ENCODE measurements at regions not wholly inside any gene's neighbourhood (a gene's known extent, or its start where the extent isn't known, plus 50 kb on each side); places are given as distances from the start of the nearest gene placed in this dataset.

DNA sequence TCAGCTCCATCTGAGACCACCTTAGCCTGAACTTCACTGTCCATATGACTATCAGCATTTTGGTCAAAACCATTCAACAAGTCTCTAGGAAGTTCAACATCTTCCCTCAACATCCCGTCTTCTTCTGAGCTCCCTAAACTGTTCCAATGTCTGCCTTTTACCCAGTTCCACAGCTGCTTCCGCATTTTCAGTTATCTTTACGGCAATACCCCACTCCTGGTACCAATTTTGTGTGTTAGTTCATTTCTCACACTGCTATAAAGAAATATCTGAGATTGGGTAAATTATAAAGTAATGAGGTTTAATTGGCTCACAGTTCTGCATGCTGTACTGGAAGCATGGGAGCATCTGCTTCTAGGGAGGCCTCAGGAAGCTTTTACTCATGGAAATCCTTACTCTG lies 771.2 kb downstream of the SLITRK6 start:
- 86% methylated on average over 1 of the region's 3 CpGs for WGBS (ENCODE audit: insufficient coverage)
- Mint-ChIP-seq H3K9me3 (ENCODE audit: insufficient read depth) (peaks cover 6% of the 10 kb centered on the region), H3K4me3 (no peak overlapping the region), H3K4me1 (no peaks in the 10 kb centered on the region), H3K27ac (no peak overlapping the region), H3K27me3 (no peaks in the 10 kb centered on the region)
- Histone ChIP-seq H3K27ac (ENCODE audit: low read length in 2 of 2) (no peak overlapping the region), H3K4me1 (ENCODE audit: control insufficient read depth in 2 of 2, insufficient read depth in 2 of 2, low read length in 2 of 2) (no peaks in the 10 kb centered on the region), H3K79me2 (ENCODE audit: control insufficient read depth, insufficient read depth, low read length) (no peaks in the 10 kb centered on the region), H3K4me2 (replicated peaks; ENCODE audit: low read depth, low read length, poor library complexity, severe bottlenecking) (no peak overlapping the region), H3K9ac (ENCODE audit: low read length) (no peak overlapping the region), H3K4me3 (ENCODE audit: control extremely low read depth in 1 of 5, extremely low read depth in 1 of 5, insufficient read depth in 1 of 5, low read depth in 2 of 5, low read length in 4 of 5) (no peak overlapping the region), H3K27me3 (replicated peaks in 1 of 4; ENCODE audit: control extremely low read depth in 1 of 4, control insufficient read depth in 3 of 4, insufficient read depth in 4 of 4, low read length in 3 of 4) (no peaks in the 10 kb centered on the region), H3K9me3 (ENCODE audit: control extremely low read depth in 1 of 3, control insufficient read depth in 2 of 3, insufficient read depth in 1 of 3, low read length in 2 of 3) (peaks cover 0 to 7% (median 0%) of the 10 kb centered on the region in 3 donors), H2AFZ (ENCODE audit: insufficient read depth, low read depth, low read length, poor library complexity, severe bottlenecking) (no peak overlapping the region), H4K20me1 (ENCODE audit: control insufficient read depth, insufficient read depth, low read length, poor library complexity, severe bottlenecking) (no peaks in the 10 kb centered on the region), H3K36me3 (replicated peaks in 1 of 2; ENCODE audit: control extremely low read depth in 1 of 2, control insufficient read depth in 1 of 2, extremely low read depth in 1 of 2, insufficient read depth in 2 of 2, low read length in 1 of 2) (no peaks in the 10 kb centered on the region)
- ChIA-PET CTCF (no interaction called here), POLR2A (no interaction called here)
- TF ChIP-seq, protein P1, sequence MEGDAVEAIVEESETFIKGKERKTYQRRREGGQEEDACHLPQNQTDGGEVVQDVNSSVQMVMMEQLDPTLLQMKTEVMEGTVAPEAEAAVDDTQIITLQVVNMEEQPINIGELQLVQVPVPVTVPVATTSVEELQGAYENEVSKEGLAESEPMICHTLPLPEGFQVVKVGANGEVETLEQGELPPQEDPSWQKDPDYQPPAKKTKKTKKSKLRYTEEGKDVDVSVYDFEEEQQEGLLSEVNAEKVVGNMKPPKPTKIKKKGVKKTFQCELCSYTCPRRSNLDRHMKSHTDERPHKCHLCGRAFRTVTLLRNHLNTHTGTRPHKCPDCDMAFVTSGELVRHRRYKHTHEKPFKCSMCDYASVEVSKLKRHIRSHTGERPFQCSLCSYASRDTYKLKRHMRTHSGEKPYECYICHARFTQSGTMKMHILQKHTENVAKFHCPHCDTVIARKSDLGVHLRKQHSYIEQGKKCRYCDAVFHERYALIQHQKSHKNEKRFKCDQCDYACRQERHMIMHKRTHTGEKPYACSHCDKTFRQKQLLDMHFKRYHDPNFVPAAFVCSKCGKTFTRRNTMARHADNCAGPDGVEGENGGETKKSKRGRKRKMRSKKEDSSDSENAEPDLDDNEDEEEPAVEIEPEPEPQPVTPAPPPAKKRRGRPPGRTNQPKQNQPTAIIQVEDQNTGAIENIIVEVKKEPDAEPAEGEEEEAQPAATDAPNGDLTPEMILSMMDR (IDR thresholded peaks at IDR 0.05) = no peak
- TF ChIP-seq EZH2 (IDR thresholded peaks at IDR 0.05; ENCODE audit: borderline replicate concordance, insufficient read depth, low read depth, low read length, poor library complexity, severe bottlenecking) = no peak
- intact Hi-C loops (cut with micrococcal nuclease) = no loop called here
- DNase-seq (no peak), ATAC-seq (ENCODE audit: low read depth) (no peak)

DNA sequence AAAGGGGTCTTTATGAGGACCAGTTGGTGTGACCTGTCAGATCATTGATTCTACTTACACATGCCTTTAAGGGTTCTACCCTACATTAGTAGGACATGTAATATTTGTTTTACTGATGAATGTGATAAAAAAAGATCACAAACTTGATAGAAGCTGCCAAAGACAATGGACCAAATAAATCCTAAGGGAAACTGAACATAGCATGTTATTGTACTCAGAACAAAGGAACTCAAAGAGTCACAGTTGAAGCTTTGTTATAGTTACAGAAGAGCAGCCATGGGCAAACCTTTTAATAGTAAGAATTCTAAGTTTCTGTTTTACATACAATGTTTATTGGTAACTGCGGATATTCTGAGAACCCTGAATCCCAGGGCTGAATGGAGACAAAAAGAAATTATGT lies 780.1 kb downstream of the SLITRK6 start:
- CTCF ChIA-PET = no interaction called here
- WGBS (ENCODE audit: insufficient coverage) = no CpG with 5 or more reads among the region's 1 CpG
- H3K4me2 ChIP-seq (replicated peaks; ENCODE audit: low read depth, low read length, poor library complexity, severe bottlenecking) = no peak overlapping the region

More for the DNA sequence above, 780.1 kb downstream of the SLITRK6 start:
- H3K27me3 ChIP-seq (replicated peaks in 1 of 4; ENCODE audit: control extremely low read depth in 1 of 4, control insufficient read depth in 3 of 4, insufficient read depth in 4 of 4, low read length in 3 of 4) = no peaks in the 10 kb centered on the region
- TF ChIP-seq, protein P1 (IDR thresholded peaks at IDR 0.05) = no peak
- TF ChIP-seq EZH2 (IDR thresholded peaks at IDR 0.05; ENCODE audit: borderline replicate concordance, insufficient read depth, low read depth, low read length, poor library complexity, severe bottlenecking) = no peak
- ATAC-seq (ENCODE audit: low read depth) = no peak
- DNase-seq = no peak
- no peaks in the 10 kb centered on the region for H3K79me2 ChIP-seq (ENCODE audit: control insufficient read depth, insufficient read depth, low read length)
- Mint-ChIP-seq H3K4me3 (no peak overlapping the region), H3K9me3 (ENCODE audit: insufficient read depth) (no peaks in the 10 kb centered on the region), H3K4me1 (no peaks in the 10 kb centered on the region), H3K27ac (no peak overlapping the region), H3K27me3 (no peaks in the 10 kb centered on the region)
- H3K9ac ChIP-seq (ENCODE audit: low read length) = no peak overlapping the region
- H3K27ac ChIP-seq (ENCODE audit: low read length in 2 of 2) = no peak overlapping the region
- intact Hi-C loops (cut with micrococcal nuclease) = no loop called here
- no peaks in the 10 kb centered on the region for H4K20me1 ChIP-seq (ENCODE audit: control insufficient read depth, insufficient read depth, low read length, poor library complexity, severe bottlenecking)
- H3K4me1 ChIP-seq (ENCODE audit: control insufficient read depth in 2 of 2, insufficient read depth in 2 of 2, low read length in 2 of 2) = no peaks in the 10 kb centered on the region
- H2AFZ ChIP-seq (ENCODE audit: insufficient read depth, low read depth, low read length, poor library complexity, severe bottlenecking) = no peak overlapping the region
- H3K4me3 ChIP-seq (ENCODE audit: control extremely low read depth in 1 of 5, extremely low read depth in 1 of 5, insufficient read depth in 1 of 5, low read depth in 2 of 5, low read length in 4 of 5) = no peak overlapping the region
- H3K9me3 ChIP-seq (ENCODE audit: control extremely low read depth in 1 of 3, control insufficient read depth in 2 of 3, insufficient read depth in 1 of 3, low read length in 2 of 3) = peaks cover 0 to 9% (median 0%) of the 10 kb centered on the region in 3 donors
- H3K36me3 ChIP-seq (replicated peaks in 1 of 2; ENCODE audit: control extremely low read depth in 1 of 2, control insufficient read depth in 1 of 2, extremely low read depth in 1 of 2, insufficient read depth in 2 of 2, low read length in 1 of 2) = no peaks in the 10 kb centered on the region
- POLR2A ChIA-PET = no interaction called here

Measured in B cell (primary cell).